ENCODE measurements at regions not wholly inside any gene's neighbourhood (a gene's known extent, or its start where the extent isn't known, plus 50 kb on each side); places are given as distances from the start of the nearest gene placed in this dataset.
"Not testable (repeated sequence)": the region's sequence is repeated elsewhere in the genome, so short reads cannot be mapped to it uniquely, and the experiment has no call there.

DNA sequence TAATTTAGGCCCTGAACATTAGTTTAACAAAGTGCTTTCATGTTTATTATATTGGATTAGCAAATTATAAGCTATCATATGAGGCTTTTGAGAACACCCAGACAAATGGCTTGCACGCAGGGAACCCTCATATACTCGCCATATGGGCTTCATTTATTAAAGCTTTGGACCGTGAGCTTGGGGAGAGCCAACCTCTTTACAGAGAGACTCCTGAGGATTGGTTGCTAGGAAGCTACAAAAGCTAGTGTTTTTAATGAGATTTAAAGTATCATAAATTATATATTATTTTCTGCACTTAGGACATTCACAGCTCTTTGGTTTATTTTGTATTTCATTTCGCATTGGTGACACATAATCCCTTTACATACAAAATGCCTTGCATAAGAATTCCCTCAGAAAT lies 193.8 kb upstream of the TOX3 start:
- DNase-seq (ENCODE audit: low read depth in 4 of 4, low spot score in 3 of 4) = no peak

- DNase-seq (ENCODE audit: low read depth in 4 of 4, low spot score in 3 of 4) = no peak
These were observed 193.4 kb upstream of the TOX3 start for GRCh38 chr16:52740333-52740732.

DNA sequence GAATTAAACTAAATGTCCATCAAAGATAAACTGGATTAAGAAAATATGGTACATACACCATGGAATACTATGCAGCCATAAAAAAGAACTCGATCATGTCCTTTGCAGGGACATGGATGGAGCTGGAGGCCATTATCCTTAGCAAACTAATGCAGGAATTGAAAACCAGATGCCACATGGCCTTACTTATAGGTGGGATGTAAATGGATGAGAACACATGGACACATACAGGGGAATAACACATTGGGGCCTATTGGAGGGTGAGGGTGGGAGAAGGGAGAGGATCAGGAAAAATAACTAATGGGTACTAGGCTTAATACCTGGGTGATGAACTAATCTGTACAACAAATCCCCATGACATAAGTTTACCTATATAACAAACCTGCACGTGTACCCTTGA lies 192.0 kb upstream of the TOX3 start:
- DNase-seq (ENCODE audit: low read depth in 4 of 4, low spot score in 3 of 4) = not testable (repeated sequence)

- DNase-seq (ENCODE audit: low read depth in 4 of 4, low spot score in 3 of 4) = no peak
These were observed 184.4 kb upstream of the TOX3 start for GRCh38 chr16:52731219-52731875.

DNA sequence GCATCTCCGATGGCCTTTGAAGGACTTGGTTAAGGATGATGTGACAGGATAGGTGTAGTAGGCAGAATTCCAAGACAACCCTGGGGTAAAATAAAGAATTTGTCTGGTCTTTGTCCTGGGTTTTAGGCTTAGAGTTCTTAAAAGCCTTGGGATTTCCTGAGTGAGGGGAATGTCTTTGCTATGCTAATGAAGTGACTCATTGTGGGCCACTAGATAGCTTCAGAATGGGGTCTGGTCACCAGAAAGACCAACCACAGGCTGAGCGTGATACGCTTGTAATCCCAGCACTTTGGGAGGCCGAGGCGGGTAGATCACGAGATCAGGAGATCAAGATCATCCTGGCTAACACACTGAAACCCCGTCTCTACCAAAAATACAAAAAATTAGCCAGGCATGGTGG lies 182.8 kb upstream of the TOX3 start:
- DNase-seq (ENCODE audit: low read depth in 4 of 4, low spot score in 3 of 4) = no peak

GRCh38 chr16:52727849-52728248 lies 180.9 kb upstream of the TOX3 start:
- no peak for DNase-seq (ENCODE audit: low read depth in 4 of 4, low spot score in 3 of 4)

DNA sequence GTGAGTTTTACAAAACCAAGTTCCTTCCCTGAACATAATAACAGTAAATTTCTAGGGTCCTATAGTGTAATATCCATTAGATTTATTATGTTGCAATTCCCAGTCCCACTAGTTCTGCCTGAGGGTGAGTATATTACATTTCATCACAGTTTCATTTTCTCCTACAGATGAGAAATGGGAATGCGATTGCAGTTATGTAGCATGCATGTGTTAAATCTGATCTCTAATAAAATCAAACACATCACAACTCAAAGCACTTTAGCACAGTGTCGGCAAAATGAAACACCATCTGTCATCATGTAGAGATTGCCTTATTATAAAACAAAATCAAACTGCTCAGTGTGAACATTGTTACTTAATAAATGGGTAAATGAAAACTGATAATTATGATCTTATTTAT lies 180.5 kb upstream of the TOX3 start:
- DNase-seq (ENCODE audit: low read depth in 4 of 4, low spot score in 3 of 4) = no peak

GRCh38 chr16:52725461-52725860 lies 178.5 kb upstream of the TOX3 start:
- no peak for DNase-seq (ENCODE audit: low read depth in 4 of 4, low spot score in 3 of 4)

- no peak for DNase-seq (ENCODE audit: low read depth in 4 of 4, low spot score in 3 of 4)
These were observed 178.1 kb upstream of the TOX3 start for GRCh38 chr16:52725043-52725442.

- DNase-seq (ENCODE audit: low read depth in 4 of 4, low spot score in 3 of 4) = peak in 2 of 4 donors; percentile 3 to 27
These were observed 174.4 kb upstream of the TOX3 start for GRCh38 chr16:52721331-52721730.

GRCh38 chr16:52718046-52718445 lies 171.1 kb upstream of the TOX3 start:
- DNase-seq (ENCODE audit: low read depth in 4 of 4, low spot score in 3 of 4) = no peak

DNA sequence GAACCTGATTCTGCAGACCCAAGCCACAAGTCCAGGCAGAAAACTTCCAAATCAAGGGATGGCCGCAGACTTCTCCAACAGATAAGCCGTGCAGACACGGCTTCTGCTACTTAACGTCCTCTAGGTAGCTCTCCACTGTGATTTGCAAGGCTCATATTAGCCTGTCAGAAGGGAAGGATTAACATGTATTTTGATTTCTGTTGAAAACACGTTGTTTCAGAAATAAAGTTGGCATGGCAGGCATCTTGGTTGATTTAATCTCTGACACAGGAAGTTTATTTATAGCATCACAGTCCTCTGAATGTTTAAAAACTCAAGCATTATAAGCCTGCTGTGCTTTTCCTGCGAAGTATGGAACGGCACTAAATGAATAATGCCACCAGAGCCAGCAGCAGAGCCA lies 166.8 kb upstream of the TOX3 start:
- DNase-seq (ENCODE audit: low read depth in 4 of 4, low spot score in 3 of 4) = no peak

DNA sequence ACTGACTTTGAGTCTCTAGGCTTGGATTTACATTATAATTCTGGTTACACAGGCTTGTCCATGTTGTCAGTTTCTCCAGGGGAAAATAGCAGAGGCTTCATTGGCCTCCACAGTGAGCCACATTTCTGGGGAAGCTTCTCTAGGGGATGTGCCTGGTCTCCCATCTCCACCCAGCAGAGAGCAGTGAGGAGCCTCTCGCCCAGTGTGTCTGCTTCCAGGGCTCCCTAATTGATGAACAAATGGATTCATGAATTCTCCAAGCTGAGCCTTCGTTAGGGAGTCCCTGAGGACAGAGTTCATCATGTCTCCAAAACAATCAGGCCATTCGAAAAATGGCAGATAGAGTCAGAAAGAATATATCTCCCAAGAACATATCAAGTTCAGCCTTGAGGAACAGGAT lies 162.4 kb upstream of the TOX3 start:
- DNase-seq (ENCODE audit: low read depth in 4 of 4, low spot score in 3 of 4) = no peak

DNA sequence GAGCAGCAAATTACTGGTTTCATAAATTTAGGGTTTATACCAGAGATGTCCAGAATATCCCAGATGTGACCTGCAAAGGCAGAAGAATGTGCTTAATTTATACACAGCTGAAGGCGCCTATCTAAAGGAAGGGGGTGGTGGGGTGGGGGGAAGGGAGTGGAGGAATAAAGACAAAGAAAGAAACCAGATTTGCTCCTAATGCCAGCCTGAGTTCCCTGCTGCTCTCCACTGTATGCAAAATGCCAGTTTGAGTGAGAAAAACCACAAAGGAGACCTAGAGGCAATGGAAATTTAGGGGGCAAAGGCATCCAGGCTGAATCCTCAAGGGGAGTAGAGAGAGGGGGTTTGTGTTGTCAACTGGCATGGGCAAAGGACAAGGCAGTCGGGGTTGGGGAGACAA lies 161.5 kb upstream of the TOX3 start:
- no peak for DNase-seq (ENCODE audit: low read depth in 4 of 4, low spot score in 3 of 4)

- no peak for DNase-seq (ENCODE audit: low read depth in 4 of 4, low spot score in 3 of 4)
These were observed 160.9 kb upstream of the TOX3 start for GRCh38 chr16:52707676-52708337.

GRCh38 chr16:52705122-52705521 lies 158.2 kb upstream of the TOX3 start:
- no peak for DNase-seq (ENCODE audit: low read depth in 4 of 4, low spot score in 3 of 4)

DNA sequence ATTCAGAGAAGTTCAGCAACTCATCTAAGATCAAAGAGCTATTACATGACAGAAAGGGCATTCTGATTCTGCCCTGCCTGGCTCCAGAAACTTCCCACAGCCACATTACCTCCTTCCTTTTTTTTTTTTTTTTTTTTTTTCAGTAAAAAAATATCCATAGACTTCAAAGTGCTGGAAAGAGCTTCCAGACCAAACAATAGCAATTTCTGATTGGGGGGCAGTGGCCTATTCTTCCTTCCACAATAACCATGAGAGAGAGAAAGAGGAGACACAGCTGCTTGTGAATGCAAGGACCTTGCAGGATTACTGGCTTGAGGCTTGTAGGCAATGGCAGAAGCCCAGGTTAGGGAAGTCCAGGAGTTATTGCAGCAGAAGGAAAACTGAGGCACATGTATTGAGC lies 151.0 kb upstream of the TOX3 start:
- DNase-seq (ENCODE audit: low read depth in 4 of 4, low spot score in 3 of 4) = no peak

DNA sequence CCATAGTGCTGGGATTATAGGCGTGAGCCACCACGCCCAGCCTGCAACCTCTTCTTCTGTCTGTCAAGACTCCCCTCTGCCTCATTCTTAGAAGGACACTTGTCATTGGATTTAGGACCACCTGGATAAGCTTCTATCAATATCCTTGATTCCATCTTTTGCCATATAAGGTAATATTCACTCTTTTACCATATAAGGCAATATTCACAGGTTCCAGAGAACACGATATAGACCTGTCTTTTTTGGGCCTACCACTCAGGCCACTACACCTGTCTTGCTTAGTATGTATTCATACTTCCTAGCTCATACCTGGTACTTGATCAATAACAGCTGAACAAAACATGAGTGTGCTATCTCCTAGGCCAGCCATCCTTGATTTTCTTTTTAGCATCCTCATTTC lies 149.2 kb upstream of the TOX3 start:
- DNase-seq (ENCODE audit: low read depth in 4 of 4, low spot score in 3 of 4) = no peak

DNA sequence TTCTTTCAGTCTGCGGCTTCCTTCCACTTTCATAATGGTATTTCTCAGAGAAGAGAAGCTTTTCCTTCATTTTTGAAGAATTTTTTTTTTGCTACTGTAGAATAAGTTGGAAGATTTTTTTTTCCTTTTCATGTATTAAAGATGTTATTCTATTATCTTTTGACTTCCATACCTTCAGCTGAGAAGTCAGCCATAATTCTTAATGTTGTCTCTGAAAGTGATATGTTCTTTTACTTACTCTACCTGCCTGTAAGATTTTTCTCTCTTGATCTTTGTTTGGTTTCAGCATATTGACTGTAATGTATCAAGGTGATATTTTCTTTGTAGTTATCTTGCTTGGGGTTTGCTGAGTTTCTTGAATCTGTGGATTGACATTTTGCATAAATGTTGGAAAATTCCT lies 143.5 kb upstream of the TOX3 start:
- DNase-seq (ENCODE audit: low read depth in 4 of 4, low spot score in 3 of 4) = no peak

- no peak for DNase-seq (ENCODE audit: low read depth in 4 of 4, low spot score in 3 of 4)
These were observed 134.1 kb upstream of the TOX3 start for GRCh38 chr16:52680993-52681392.

GRCh38 chr16:52677501-52677900 lies 130.6 kb upstream of the TOX3 start:
- DNase-seq (ENCODE audit: low read depth in 4 of 4, low spot score in 3 of 4) = no peak

GRCh38 chr16:52676959-52677358 lies 130.0 kb upstream of the TOX3 start:
- DNase-seq (ENCODE audit: low read depth in 4 of 4, low spot score in 3 of 4) = no peak

- DNase-seq (ENCODE audit: low read depth in 4 of 4, low spot score in 3 of 4) = no peak
These were observed 124.6 kb upstream of the TOX3 start for GRCh38 chr16:52671590-52671989.

All from left renal pelvis (tissue), 4 donors.